ENCODE measurements at regions not wholly inside any gene's neighbourhood (a gene's known extent, or its start where the extent isn't known, plus 50 kb on each side); places are given as distances from the start of the nearest gene placed in this dataset.

DNA sequence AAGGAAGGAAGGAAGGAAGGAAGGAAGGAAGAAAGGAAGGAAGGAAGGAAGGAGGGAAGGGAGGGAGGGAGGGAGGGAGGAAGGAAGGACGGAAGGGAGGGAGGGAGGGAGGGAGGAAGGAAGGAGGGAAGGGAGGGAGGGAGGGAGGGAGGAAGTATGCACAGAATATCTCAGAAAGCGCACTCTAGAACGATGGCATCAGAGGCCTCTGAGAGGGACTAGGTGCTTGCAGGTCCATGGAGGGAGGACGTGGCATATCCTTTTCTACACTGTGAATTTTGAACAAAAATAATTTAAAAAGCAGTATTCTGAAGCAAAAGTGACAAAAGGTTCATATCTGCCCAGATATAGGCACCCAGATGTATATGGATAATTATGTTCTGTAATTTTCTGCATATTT, 65.5 kb downstream of the SYF2 start:
- POLR2A ChIA-PET (ENCODE audit: unreplicated experiment): no interaction called here
- H3K4ac ChIP-seq (ENCODE audit: low read depth, low read length): no peak overlapping the region
- in situ Hi-C loops (cut with MboI; ENCODE audit: low sequenced_read_pairs): no loop called here
- no peak overlapping the region for H3K4me2 ChIP-seq (ENCODE audit: low read depth, low read length)
- H3K27me3 ChIP-seq (ENCODE audit: control insufficient read depth, insufficient read depth, low read length): peaks cover 22% of the 10 kb centered on the region
- DNase-seq: no peak
- no peaks in the 10 kb centered on the region for H3K79me1 ChIP-seq (ENCODE audit: low read depth in 1 of 2, low read length in 2 of 2)
- no peak overlapping the region for H4K91ac ChIP-seq (ENCODE audit: insufficient read depth, low read depth, low read length)
- H4K5ac ChIP-seq (ENCODE audit: low read depth, low read length): no peak overlapping the region
- no peak overlapping the region for H4K8ac ChIP-seq (ENCODE audit: low read depth in 2 of 2, low read length in 2 of 2)
- H3K4me1 ChIP-seq (ENCODE audit: control insufficient read depth, insufficient read depth, low read length): peaks cover 3% of the 10 kb centered on the region; the same call in 1 of the 2 replicates
- H2BK120ac ChIP-seq (ENCODE audit: low read depth, low read length): no peak overlapping the region
- H3K4me3 ChIP-seq (ENCODE audit: insufficient read depth, low read depth, low read length): no peak overlapping the region
- no peaks in the 10 kb centered on the region for H3K36me3 ChIP-seq (ENCODE audit: control insufficient read depth, insufficient read depth, low read length)
- no peaks in the 10 kb centered on the region for H4K20me1 ChIP-seq (ENCODE audit: insufficient read depth, low read length)
- H2BK15ac ChIP-seq (ENCODE audit: low read depth, low read length): no peak overlapping the region
- 0 out of 2 replicates have a peak, but pooled peaks cover 2% of the 10 kb centered on the region for H3K9me3 ChIP-seq (ENCODE audit: control insufficient read depth, insufficient read depth, low read length)
- H3K14ac ChIP-seq (replicated peaks; ENCODE audit: low read depth, low read length): no peak overlapping the region
- H2AK9ac ChIP-seq (replicated peaks; ENCODE audit: low read depth, low read length, poor library complexity): no peak overlapping the region
- no peak overlapping the region for H3K27ac ChIP-seq (ENCODE audit: insufficient read depth, low read length)
- WGBS, 2 experiments (ENCODE audit: extremely low coverage in 2 of 2, insufficient read length in 1 of 2): no CpG with 5 or more reads among the region's 4 CpGs
- dilution Hi-C loops (cut with HindIII; ENCODE audit: low sequenced_read_pairs, unreplicated experiment): no loop called here
- no peak overlapping the region for H3K56ac ChIP-seq (ENCODE audit: extremely low read depth, insufficient read depth, low read length)
- ATAC-seq (ENCODE audit: low read depth): no peak
- BruUV-seq (replicated peaks): no TSS peak
- intact Hi-C loops (cut with micrococcal nuclease): no loop called here
- no peak overlapping the region for H3K18ac ChIP-seq (ENCODE audit: low read depth, low read length)
- no peak overlapping the region for H3K9ac ChIP-seq (ENCODE audit: low read depth, low read length)
- no peak for TF ChIP-seq CEBPB (IDR thresholded peaks at IDR 0.05; ENCODE audit: low read depth, low read length)
- no peak for TF ChIP-seq SMC3 (IDR thresholded peaks at IDR 0.05; ENCODE audit: low read depth, low read length)
- TF ChIP-seq POLR2A (IDR thresholded peaks at IDR 0.05; ENCODE audit: low read depth, low read length): no peak
- no peak for TF ChIP-seq BHLHE40 (IDR thresholded peaks at IDR 0.05; ENCODE audit: low read depth, low read length)
- TF ChIP-seq RAD21 (IDR thresholded peaks at IDR 0.05; ENCODE audit: low read length): no peak
- H2AFZ ChIP-seq (replicated peaks; ENCODE audit: low read length, poor library complexity): no peak overlapping the region
- no peak overlapping the region for H3K23ac ChIP-seq (ENCODE audit: low read depth, low read length)
- CTCF ChIA-PET: no interaction called here
- no peak overlapping the region for H2BK5ac ChIP-seq (ENCODE audit: low read depth, low read length, poor library complexity, severe bottlenecking)
- no peak overlapping the region for H2AK5ac ChIP-seq (ENCODE audit: low read depth, low read length)
- no peak overlapping the region for H2BK20ac ChIP-seq (ENCODE audit: low read depth, low read length)
- H3K9me1 ChIP-seq (ENCODE audit: insufficient read depth, low read length): no peaks in the 10 kb centered on the region

Measured in IMR-90 (cell line).